K562 (cell line): ENCODE measurements at regions not wholly inside any gene's neighbourhood (a gene's known extent, or its start where the extent isn't known, plus 50 kb on each side); places are given as distances from the start of the nearest gene placed in this dataset.

Source experiments
- ATAC-seq: fragments of 200-7000 bp; cut with Tn5 transposase; 3 replicates; pipeline ENCODE4 v1.9.1; 2020; ENCODE audit warnings: moderate library complexity
- BruUV-seq: library from RNA; stranded (reverse); fragments of 400-500 nt; replicated peaks from 2 replicates; lab custom pipeline; 2021; lab: Mats Ljungman, UMichigan
- CTCF ChIA-PET: fragments of 300-600 bp; formaldehyde crosslinking; extraction: SDS; loops from one replicate; lab custom pipeline; 2021; ENCODE audit warnings: low intra/inter-chr PET ratio; lab: Yijun Ruan, JAX
- POLR2A ChIA-PET: fragments of 300-600, 350-650 bp; sonication (Branson Sonifier 250); formaldehyde crosslinking; extraction: SDS; loops from one replicate; lab custom pipeline; 2021; ENCODE audit warnings: antibody characterized with exemption, inconsistent platforms; lab: Yijun Ruan, JAX
- DNase-seq, 4 experiments: peaks; one replicate each; pipeline versions ENCODE4 v3.0.0 to v3.0.0-alpha.2; 2011 to 2018; ENCODE audit warnings: low spot score in 3 of 4, mixed read lengths in 3 of 4; ENCODE audit errors: extremely low read depth in 1 of 4
- FAIRE-seq: peaks from 2 replicates; lab custom pipeline; 2011; peaks lifted over from hg19 to GRCh38; lab: Jason Lieb, UNC
- H2AFZ ChIP-seq: 2 replicates; pipeline ENCODE4 v1.6.0; 2011; ENCODE audit warnings: low read depth, low read length, control low read depth, inconsistent platforms
- H3K27ac ChIP-seq: fragments of 200-600 bp; 3 replicates; pipeline ENCODE4 v1.8.0; 2011; ENCODE audit warnings: low read depth, mild to moderate bottlenecking, control low read depth, inconsistent platforms, low read length, moderate library complexity, mixed read lengths; ENCODE audit errors: extremely low read depth
- H3K27me3 ChIP-seq, 2 experiments: fragments of 300-600 bp in 1 of 2; 2 replicates in 1 of 2; 3 replicates in 1 of 2; pipeline versions ENCODE4 v1.6.0 to v1.8.0; 2011; ENCODE audit warnings: inconsistent platforms in 2 of 2, low read length in 2 of 2, mild to moderate bottlenecking in 1 of 2, mixed read lengths in 1 of 2, moderate library complexity in 1 of 2; ENCODE audit not compliant: control insufficient read depth in 2 of 2, insufficient read depth in 2 of 2
- H3K36me3 ChIP-seq: fragments of 300-600 bp; 3 replicates; pipeline ENCODE4 v1.8.0; 2011; ENCODE audit warnings: mild to moderate bottlenecking, low read length, inconsistent platforms; ENCODE audit not compliant: control insufficient read depth, insufficient read depth
- H3K4me1 ChIP-seq, 2 experiments: fragments of 200-600 bp in 1 of 2; replicated peaks in 1 of 2; 2 replicates in 1 of 2; 3 replicates in 1 of 2; pipeline versions ENCODE4 v1.5.1 to v1.8.0; 2011; ENCODE audit warnings: inconsistent platforms in 2 of 2, low read length in 2 of 2, mild to moderate bottlenecking in 1 of 2, mixed read lengths in 1 of 2, moderate library complexity in 1 of 2; ENCODE audit not compliant: control insufficient read depth in 2 of 2, insufficient read depth in 2 of 2
- H3K4me2 ChIP-seq: 2 replicates; pipeline ENCODE4 v1.6.1; 2011; ENCODE audit warnings: low read length, control low read depth, inconsistent platforms, mixed read lengths; ENCODE audit not compliant: insufficient read depth
- H3K4me3 ChIP-seq: fragments of 200-600 bp; sonication (generic), shearing (Covaris generic); 2 replicates; pipeline ENCODE4 v1.5.1; 2016; ENCODE audit warnings: control low read depth, inconsistent platforms
- H3K79me2 ChIP-seq: fragments of 200-600 bp; 3 replicates; pipeline ENCODE4 v1.8.0; 2011; ENCODE audit warnings: low read length, inconsistent platforms; ENCODE audit not compliant: control insufficient read depth, insufficient read depth
- H3K9ac ChIP-seq, 2 experiments: 2 replicates each; pipeline versions ENCODE4 v1.6.0 to v1.6.1; 2011; ENCODE audit warnings: low read depth in 2 of 2, low read length in 2 of 2, control low read depth in 1 of 2, inconsistent platforms in 1 of 2, mild to moderate bottlenecking in 1 of 2, mixed read lengths in 1 of 2; ENCODE audit not compliant: insufficient read depth in 1 of 2
- H3K9me1 ChIP-seq: one replicate; pipeline ENCODE4 v1.6.0; 2011; ENCODE audit warnings: inconsistent platforms, mild to moderate bottlenecking, low read length, moderate library complexity; ENCODE audit not compliant: control insufficient read depth, insufficient read depth
- H3K9me3 ChIP-seq: replicated peaks from 2 replicates; pipeline ENCODE4 v1.5.1; 2011; ENCODE audit warnings: low read depth, low read length, inconsistent platforms; ENCODE audit not compliant: control insufficient read depth, insufficient read depth
- H4K20me1 ChIP-seq: replicated peaks from 2 replicates; pipeline ENCODE4 v1.6.1; 2011; ENCODE audit warnings: low read length, inconsistent platforms, mixed read lengths; ENCODE audit not compliant: control insufficient read depth, insufficient read depth
- CXXC5 ChIP-seq: fragments of 250-450 bp; sonication (Bioruptor Pico); IDR thresholded peaks from 2 replicates; pipeline ENCODE4 v1.8.0; 2022; ENCODE audit warnings: inconsistent platforms, mild to moderate bottlenecking, moderate library complexity
- HOXB6 ChIP-seq: fragments of 250-450 bp; sonication (Bioruptor Pico); IDR thresholded peaks from 2 replicates; pipeline ENCODE4 v1.5.1; 2022; ENCODE audit warnings: mild to moderate bottlenecking, borderline replicate concordance
- MTA1 ChIP-seq: fragments of 450-650 bp; IDR thresholded peaks from 2 replicates; pipeline ENCODE4 v1.6.1; 2017; ENCODE audit warnings: borderline replicate concordance
- PCBP1 ChIP-seq: fragments of 200-400 bp; formaldehyde crosslinking; IDR thresholded peaks from 2 replicates; pipeline ENCODE4 v1.6.1; 2018; ENCODE audit warnings: mild to moderate bottlenecking, low read depth, low read length; ENCODE audit not compliant: poor library complexity, severe bottlenecking
- SRSF3 ChIP-seq: fragments of 200-400 bp; formaldehyde crosslinking; IDR thresholded peaks from 2 replicates; pipeline ENCODE4 v1.6.1; 2016; ENCODE audit warnings: mild to moderate bottlenecking, low read length, moderate library complexity; ENCODE audit not compliant: insufficient read depth
- ZBTB1 ChIP-seq: sonication (generic); formaldehyde crosslinking; IDR thresholded peaks from 2 replicates; pipeline ENCODE4 v1.8.1; 2023; ENCODE audit warnings: missing genetic modification reagents, low read depth, mild to moderate bottlenecking, borderline replicate concordance
- ZNF431 ChIP-seq: sonication (generic); formaldehyde crosslinking; IDR thresholded peaks from 2 replicates; pipeline ENCODE4 v1.8.0; 2022; ENCODE audit warnings: mild to moderate bottlenecking, missing genetic modification reagents
- WGBS: fragments of 100-300 bp; shearing (Covaris generic); methylation state at CpG from one replicate; pipeline ENCODE4 v1.1.6; 2016; ENCODE audit warnings: low coverage, mixed read lengths; ENCODE audit not compliant: insufficient coverage; ENCODE audit errors: missing lambda C conversion rate; 5-methylcytosine and 5-hydroxymethylcytosine counted together
- in situ Hi-C: fragments of 300-500 bp; cut with MboI; formaldehyde crosslinking; loops from 4 replicates; pipeline ENCODE4 v1.15.0; 2018; ENCODE audit warnings: inconsistent platforms, mixed read lengths
- intact Hi-C: fragments of 100-400 bp; cut with micrococcal nuclease; formaldehyde crosslinking; loops from 2 replicates; pipeline ENCODE4 v1.14.2; 2022
- TF ChIP-seq, protein P1 (sequence below), 2 experiments: IDR thresholded peaks; 2 replicates each; pipeline ENCODE4 v1.6.1; 2011; ENCODE audit warnings: borderline replicate concordance in 1 of 2, control low read depth in 1 of 2, low read depth in 1 of 2, low read length in 1 of 2, mild to moderate bottlenecking in 1 of 2, mixed read lengths in 1 of 2, moderate library complexity in 1 of 2; ENCODE audit not compliant: insufficient read depth in 1 of 2, insufficient read length in 1 of 2, poor library complexity in 1 of 2, severe bottlenecking in 1 of 2; ENCODE audit errors: extremely low read depth in 1 of 2

DNA sequence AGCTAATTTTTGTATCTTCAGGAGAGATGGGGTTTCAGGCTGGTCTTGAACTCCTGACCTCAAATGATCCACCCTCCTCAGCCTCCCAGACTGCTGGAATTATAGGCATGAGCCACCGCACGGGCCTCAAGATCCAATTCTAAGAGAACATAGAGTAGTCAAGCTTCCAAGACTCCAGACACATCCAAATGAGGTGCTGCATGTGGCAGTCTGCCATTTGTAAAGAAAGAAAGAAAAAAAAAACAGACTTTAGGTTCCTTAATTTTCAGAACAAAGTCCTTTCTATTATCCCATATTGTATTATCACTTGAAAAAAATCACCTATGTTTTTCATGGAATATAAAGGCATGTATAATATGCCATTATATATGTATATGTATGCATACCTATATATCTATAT is 2104.5 kb downstream of the MAT2B start:
- intact Hi-C loops (no loop called here), in situ Hi-C loops (no loop called here)
- no peak for TF ChIP-seq MTA1
- no peak for TF ChIP-seq PCBP1
- no peak for TF ChIP-seq SRSF3
- TF ChIP-seq ZNF431 (CRISPR knock-in tag) = no peak
- TF ChIP-seq ZBTB1 (CRISPR knock-in tag) = no peak
- TF ChIP-seq, protein P1, sequence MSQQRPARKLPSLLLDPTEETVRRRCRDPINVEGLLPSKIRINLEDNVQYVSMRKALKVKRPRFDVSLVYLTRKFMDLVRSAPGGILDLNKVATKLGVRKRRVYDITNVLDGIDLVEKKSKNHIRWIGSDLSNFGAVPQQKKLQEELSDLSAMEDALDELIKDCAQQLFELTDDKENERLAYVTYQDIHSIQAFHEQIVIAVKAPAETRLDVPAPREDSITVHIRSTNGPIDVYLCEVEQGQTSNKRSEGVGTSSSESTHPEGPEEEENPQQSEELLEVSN (IDR thresholded peaks at IDR 0.05; ENCODE audit: borderline replicate concordance in 1 of 2, extremely low read depth in 1 of 2, insufficient read depth in 1 of 2, insufficient read length in 1 of 2, low read depth in 1 of 2, low read length in 1 of 2, poor library complexity in 1 of 2, severe bottlenecking in 1 of 2) = no peak
- TF ChIP-seq HOXB6 (CRISPR knock-in tag) = no peak
- TF ChIP-seq CXXC5 (CRISPR knock-in tag) = no peak
- ChIA-PET POLR2A (interaction anchor here (0.6 kb wide), 1 partner anchor 296 kb away, joined by 3 read pairs; no protein-coding TSS in a partner anchor), CTCF (no interaction called here)
- H3K27ac ChIP-seq = no peak overlapping the region
- no peak for ATAC-seq
- no peak for FAIRE-seq
- no TSS peak for BruUV-seq
- no peak overlapping the region for H3K9ac ChIP-seq
- WGBS = 0% methylated on average over 2 of the region's 2 CpGs
- DNase-seq = no peak
- no peaks in the 10 kb centered on the region for H3K9me1 ChIP-seq
- H3K4me1 ChIP-seq = no peaks in the 10 kb centered on the region
- no peaks in the 10 kb centered on the region for H3K27me3 ChIP-seq
- H3K9me3 ChIP-seq = no peaks in the 10 kb centered on the region
- no peak overlapping the region for H3K4me2 ChIP-seq
- H2AFZ ChIP-seq = no peak overlapping the region
- no peaks in the 10 kb centered on the region for H3K79me2 ChIP-seq
- H3K36me3 ChIP-seq = no peaks in the 10 kb centered on the region
- no peaks in the 10 kb centered on the region for H4K20me1 ChIP-seq
- H3K4me3 ChIP-seq = no peak overlapping the region
